Globus pallidus (tissue), 1 donor: ENCODE measurements at regions not wholly inside any gene's neighbourhood (a gene's known extent, or its start where the extent isn't known, plus 50 kb on each side); places are given as distances from the start of the nearest gene placed in this dataset.
"Not testable (repeated sequence)": the region's sequence is repeated elsewhere in the genome, so short reads cannot be mapped to it uniquely, and the experiment has no call there.

Experiments used
- DNase-seq: peaks from one replicate; pipeline ENCODE4 v3.0.0-alpha.2; 2015; ENCODE audit warnings: low spot score

DNA sequence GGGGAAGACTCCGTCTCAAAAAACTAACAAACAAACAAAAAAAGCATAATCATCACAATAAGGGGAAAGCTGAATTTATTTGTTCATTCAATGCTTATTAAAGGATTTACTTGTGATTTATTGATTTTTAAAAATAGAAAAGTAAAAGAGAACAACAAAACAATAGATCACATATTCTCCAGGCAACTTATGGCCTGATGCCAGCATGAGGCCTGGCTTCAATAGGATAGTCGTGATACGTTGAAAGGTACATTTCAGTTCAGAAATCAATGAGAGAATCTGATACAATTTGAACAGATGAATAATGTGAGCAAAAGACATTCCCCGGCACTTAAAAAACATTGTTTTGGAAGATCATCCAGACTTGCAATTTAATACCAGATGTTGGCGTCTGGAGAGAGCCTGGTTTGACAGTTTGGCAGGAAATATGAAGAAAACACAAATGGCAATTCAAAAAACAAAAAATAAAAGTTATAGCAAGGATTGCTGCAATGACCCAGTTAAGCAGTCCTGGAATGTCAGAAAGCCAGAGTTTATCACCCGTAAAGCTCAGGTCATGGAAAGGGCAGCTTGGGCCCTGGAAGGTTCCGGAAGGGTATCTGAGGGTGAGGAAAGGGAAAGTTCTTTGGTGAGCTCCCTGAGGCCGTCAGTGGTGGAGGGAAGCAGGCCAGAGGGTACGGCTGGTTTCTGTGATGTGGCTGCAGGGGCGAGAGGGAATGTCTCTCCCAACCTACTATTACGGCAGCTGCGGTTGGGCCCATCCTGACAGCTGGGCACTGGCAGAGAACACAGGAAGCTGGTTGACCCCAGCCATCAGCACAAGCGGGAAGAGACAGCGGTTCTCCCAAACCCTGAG, 230.2 kb upstream of the HES1 start:
- DNase-seq, result no peak

DNA sequence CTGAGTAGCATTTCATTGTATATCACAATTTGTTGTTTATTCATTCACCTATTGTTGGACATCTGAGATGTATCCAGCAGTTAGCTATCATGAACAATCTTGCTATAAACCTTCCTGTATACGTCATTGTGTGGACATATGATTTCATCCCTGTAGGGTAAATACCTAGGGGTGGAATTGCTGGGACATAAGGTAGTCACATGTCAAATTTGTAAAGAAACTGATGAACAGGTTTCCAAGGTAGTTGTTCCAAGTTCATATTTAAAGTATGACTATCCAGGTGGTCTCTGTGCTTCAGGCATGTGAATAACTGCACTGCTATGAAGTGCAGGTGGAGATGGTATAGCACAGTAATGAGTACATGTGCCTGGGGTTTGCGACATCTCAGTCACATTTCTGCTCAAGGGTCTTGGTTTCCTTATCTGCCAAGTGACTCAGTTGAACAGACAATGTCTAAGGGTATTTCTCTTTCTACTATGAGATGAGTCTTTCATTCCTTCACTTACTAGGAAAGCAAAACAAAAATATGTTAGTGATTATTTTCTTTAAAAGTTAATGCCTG, 229.0 kb upstream of the HES1 start:
- DNase-seq, result no peak

DNA sequence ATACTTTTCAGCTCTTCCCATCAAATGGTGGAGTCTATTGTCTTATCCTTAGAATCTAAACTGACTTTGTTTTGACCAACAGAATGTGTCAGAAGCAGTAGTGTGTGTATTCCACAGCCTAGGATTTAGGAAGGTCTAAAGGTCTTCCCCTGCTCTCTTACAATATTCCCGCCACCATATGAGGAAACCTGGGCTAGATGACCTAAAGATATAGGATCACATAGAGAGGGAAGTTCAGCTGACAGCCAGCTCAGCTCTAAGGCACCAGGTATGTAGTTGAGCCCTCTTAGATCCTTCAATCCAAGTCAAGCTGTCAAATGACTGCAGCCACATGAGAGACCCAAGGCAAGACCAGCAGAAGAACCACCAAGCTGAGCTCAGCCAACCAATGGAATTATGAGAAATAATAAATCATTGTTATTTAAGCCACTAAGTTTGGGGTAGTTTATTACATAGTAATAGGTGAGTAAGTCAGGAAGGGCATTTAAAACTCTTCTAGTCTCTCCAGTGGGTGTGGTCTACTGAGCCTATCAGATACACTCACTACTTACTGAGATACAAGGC, 227.7 kb upstream of the HES1 start:
- no peak for DNase-seq

DNA sequence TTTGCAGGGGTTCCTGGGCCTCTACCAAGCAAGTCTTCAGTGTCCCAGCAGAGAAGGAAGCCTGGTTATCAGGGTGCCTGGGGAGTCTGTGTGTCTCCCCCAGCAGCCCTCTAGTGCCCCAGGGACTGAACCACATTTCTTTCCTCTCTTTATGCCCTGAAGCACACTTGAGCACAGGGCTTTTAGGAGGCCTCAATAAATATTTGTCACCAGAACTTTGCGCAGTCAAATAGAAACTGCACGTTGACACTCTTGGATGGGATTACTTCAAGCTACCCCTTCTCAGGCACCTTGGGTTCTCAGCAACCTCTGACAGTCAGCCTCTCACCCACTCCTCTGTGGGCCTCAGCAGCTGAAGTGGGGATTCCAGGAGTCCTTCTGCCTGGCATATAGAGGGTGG, 226.6 kb upstream of the HES1 start:
- DNase-seq, result no peak

DNA sequence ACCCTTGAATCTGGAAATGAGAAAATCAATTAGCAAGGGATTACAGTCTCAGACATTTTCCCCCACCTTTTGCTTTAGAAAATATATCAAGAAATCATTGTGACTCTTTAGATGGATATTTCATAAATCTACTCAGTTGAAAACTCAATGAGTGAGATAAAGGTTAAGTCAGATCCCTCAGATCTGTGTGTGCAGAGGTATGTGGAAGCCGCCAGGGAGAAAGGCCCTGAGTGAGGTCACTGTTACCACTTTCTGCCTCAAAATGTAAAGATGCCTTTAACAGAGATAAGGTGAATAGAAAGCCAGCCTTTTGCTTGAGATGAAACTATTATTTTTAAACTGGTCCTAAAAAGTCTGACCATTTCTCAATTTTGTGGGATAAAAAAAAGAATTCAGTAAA, 225.6 kb upstream of the HES1 start:
- no peak for DNase-seq

DNA sequence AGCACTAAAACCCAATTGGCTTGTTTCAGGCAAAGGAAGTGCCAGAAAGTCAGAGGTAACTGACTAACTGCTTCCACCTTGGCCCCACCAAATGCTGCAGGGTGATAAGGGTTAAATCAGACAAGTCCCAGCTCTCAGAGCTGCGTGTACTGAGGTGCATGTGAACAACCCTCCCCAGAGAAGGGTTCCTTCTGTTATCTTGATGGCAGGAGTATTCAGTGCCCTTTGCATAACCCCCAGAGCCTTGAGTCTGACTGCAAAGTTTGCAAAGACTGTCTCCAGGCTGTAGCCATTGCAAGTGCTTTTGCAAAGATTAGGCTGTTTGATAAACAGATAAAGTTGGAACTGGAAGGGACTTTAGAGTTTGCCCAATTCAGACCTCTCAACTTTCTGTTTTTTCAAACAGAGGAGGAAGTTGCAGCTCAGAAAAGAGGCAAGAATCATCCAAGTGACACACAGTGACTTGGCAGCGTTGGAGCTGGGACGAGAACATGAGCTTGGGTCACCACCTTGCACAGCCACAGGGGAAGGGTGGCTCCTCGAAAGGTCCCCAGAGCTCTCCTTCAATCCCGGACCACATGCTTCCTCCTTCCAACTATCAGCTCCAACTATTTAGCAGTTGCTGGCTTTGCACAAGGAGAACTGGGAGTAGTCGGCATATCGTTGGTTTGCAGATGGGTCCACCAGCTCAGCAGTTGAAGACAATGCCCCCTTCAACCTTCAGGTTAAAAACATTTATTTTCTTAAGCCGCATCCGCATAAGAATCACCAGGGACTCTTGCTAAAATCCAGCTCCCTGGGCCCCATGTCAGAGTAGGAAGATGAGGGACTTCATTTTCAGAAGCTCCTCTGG, 224.8 kb upstream of the HES1 start:
- DNase-seq, result no peak

DNA sequence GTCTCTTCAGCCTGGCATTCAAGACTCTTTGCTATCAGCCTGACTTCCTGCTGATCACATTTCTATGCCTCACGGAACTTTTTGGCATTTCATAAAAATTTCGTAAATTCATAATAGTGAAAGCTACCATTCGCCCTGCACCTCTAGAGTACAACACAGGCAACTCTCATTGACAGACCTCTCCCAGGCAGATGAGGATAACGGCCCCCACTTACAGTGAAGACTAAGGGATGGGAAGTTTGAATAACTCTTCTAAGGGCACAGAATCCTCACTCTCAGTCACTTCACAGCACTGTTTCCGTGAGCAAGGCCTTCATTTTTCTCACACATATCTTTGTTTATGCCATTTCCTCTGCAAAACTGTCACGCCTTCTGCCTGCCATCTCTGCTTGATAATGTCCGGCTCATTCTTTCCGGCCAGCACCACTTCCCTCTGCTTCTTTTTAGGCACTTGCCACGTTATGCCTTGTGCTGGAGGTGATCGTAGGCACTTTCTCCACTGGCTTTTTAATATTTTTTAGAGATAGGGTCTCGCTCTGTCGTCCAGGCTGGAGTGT, 224.1 kb upstream of the HES1 start:
- DNase-seq, result no peak

DNA sequence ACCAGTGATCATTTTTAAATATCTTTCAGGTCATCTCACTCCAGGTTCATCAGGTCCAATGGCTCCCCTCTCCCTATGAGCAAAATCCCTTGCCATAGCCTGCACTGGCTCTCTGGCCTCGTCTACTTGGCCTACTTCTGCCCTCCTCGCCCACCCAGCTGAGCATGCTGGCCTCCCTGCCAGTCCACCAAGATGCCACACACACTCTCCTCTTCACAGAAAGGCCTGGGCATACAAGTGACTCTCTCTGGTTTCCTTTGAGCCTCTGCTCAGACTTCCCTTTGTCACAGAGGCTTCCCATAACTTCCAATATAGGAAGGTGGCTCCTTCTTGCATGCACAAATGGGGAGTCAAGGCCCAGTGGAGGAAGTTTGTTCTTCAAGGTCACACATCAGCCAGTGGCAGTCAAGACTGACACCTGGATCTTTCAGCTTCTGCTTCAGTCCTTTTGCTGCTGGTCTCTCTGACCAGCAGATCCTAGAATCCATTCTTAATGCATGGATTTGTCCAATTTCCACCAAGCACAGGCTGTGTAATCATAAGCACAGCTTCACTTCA, 223.2 kb upstream of the HES1 start:
- DNase-seq, result no peak

DNA sequence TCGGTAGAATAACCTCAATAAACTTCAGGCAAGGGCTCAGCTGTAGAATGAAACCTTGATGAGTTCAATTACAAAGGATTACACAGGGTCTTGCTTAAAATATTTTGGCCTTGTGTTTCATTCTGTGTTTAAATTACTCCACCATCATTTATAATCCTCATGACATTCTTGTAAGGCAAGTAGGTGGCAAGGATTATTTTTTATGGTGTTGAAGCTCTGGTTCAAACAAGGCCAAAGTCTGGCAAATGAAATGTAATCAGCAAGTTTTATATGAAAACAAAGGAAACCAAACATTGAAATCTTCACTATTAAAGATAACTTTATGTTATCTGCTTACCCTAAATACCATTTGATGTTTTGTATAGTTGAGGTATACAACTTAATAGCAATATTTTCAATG, 221.3 kb upstream of the HES1 start:
- DNase-seq, result no peak

DNA sequence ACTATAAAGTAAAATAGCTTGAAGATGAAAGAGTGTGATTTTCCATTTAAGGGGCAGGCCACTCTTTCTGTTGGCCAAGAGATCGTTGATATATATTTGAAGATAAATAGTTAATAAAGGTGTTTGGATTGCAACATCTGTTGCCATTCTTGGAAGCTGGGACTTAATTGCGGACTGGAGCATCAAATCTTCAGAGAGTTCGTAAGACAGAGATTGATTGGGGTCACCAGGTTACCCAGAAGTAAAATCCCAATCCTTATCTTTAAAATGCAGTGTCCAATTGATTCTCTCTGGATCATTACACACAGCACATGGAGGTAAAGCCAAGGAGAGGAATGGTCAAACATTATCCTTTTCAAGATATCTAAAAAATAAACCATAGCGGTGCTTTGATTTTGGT, 220.8 kb upstream of the HES1 start:
- DNase-seq, result no peak

DNA sequence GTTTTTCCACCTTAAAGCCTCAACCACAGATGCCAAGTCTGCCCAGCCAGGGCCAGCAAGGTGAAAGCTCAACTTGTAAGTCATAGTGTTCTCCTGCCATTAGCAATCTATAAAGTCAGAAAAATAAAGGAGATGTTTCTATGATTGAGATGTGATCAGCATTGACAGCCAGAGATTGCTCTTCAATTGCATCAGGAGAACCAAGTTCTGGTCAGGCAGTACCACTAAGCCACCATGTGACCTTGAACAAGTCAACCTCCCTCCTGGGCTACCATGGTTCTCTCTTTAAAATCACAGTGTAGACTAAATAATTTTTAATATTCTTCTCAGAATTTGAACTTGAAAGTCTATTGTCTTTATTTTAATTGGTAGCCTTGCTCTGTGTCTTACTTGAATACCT, 220.3 kb upstream of the HES1 start:
- DNase-seq, result no peak

DNA sequence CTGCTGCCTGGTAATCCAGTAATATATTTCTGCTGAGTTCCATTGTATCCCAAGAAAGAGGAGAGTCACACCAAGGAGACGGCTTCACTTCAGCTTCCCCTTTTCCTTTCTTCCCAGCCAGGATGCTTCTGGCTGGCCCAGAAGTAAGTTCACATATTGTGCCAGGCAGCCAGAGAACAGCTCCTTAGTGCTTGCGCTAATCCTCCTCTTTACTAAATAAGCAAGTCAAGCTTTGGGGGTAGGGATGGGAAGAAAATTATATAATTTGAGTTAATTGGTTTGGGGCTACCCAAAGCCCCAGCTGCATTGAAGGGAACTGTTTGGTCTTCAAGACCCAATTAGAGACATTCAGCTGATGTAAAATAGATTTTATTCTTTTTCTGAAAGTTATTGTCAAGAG, 218.8 kb upstream of the HES1 start:
- peak; percentile 14 for DNase-seq

DNA sequence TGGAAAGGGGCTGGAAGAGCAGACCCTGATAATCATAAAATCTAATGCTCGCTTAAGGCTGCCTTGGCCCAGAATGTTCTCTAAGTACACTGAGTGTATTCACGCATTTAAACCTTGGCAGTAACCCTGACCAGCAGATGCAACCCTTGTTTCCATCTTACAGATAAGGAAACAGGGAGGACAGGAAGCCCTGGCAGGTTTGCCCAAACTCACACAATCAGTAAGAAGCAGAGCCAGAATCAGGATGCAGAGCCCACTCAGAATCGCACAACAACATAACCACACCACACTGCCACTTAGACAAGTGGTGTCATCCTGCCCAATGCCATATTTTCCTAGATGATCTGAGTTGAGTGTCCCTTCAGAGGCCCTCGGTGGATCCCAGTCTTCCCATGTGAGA, 214.5 kb upstream of the HES1 start:
- no peak for DNase-seq

DNA sequence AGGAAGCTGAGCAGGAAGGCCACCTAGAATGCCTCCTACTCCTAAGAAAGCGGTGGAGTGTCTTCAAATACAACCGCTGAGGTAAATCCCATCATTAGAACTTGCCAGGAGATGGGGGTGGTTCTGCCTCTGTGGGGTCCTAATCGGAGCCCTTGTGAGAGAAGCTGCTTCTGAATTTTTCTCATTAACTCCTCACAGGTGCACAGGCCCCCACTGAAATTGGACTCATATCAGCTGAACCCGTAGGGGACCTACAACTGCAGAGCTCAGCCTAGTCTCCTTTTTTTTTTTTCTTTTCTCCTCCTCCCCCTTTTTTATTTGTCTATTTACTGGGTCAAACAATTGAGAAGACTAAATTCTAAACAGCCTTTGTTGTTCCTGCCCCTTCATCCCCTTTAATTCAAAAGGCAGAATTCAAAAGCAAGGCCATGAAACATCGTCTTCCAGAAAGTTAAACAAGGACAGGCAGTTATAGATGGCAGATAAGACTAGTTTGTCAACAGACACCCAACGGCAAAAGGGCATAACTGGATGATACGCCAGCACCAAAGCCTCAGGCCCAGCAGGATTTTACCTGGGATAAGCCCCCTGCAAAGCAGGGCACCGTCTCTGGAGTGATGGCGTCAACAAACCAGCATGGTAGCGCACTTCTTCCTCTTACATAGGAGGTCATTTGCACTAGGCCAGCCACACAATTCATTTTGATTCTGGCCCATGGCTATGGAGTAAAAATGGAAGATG, 213.7 kb upstream of the HES1 start:
- DNase-seq, result no peak

DNA sequence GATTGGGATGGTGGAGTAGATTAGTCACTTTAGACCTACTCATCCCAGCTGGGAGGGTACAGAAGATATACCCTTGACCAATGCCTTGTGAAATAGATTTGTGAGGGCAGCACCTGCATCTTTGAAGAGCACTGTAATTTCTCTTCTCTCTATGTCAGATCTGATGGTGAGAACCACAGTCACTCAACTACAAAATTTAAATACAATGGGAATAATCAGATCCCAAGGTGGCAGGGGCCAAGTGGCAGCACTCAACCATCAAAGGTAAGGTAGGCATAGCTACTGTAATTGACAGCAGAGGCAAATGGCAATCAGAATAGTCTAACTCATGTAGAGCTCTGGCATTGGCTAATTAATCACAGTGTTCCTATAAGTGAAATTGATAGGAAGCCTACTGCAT, 212.0 kb upstream of the HES1 start:
- not testable (repeated sequence) for DNase-seq

DNA sequence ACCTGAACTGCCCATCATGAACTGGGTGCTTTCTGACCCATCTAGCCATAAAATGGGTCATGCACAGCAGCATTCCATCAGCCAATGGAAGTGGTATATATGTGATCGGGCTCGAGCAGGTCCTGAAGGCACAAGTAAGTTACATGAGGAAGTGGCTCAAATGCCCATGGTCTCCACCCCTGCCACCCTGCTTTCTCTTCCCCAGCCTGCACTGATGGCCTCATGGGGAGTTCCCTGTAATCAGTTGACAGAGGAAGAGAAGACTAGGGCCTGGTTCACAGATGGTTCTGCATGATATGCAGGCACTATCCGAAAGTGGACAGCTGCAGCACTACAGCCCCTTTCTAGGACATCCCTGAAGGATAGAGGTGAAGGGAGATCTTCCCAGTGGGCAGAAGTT, 209.9 kb upstream of the HES1 start:
- DNase-seq, result peak; percentile 16

DNA sequence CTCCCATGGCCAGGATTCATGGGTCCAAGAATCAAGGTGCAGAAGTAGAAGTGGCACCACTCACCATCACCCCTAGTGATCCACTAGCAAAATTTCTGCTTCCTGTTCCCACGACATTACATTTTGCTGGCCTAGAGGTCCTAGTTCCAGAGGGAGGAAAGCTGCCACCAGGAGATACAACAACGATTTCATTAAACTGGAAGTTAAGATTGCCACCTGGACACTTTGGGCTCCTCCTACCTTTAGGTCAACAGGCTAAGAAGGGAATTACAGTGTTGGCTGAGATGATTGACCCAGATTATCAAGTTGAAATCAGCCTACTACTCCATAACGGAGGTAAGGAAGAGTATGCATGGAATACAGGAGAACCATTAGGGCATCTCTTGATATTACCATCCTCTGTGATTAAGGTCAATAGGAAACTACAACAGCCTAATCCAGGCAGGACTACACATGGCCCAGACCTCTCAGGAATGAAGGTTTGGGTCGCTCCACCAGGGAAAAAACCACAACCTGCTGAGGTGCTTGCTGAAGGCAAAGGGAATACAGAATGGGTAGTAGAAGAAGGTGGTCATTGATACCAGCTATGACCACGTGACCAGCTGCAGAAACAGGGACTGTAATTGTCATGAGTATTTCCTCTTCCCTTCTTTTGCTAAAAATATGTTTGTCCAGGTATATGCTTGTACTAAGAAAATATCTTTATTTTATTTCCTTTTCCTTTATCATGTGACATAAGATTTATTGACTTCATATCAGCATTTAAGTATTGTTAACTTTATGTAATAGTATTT, 208.3 kb upstream of the HES1 start:
- not testable (repeated sequence) for DNase-seq

DNA sequence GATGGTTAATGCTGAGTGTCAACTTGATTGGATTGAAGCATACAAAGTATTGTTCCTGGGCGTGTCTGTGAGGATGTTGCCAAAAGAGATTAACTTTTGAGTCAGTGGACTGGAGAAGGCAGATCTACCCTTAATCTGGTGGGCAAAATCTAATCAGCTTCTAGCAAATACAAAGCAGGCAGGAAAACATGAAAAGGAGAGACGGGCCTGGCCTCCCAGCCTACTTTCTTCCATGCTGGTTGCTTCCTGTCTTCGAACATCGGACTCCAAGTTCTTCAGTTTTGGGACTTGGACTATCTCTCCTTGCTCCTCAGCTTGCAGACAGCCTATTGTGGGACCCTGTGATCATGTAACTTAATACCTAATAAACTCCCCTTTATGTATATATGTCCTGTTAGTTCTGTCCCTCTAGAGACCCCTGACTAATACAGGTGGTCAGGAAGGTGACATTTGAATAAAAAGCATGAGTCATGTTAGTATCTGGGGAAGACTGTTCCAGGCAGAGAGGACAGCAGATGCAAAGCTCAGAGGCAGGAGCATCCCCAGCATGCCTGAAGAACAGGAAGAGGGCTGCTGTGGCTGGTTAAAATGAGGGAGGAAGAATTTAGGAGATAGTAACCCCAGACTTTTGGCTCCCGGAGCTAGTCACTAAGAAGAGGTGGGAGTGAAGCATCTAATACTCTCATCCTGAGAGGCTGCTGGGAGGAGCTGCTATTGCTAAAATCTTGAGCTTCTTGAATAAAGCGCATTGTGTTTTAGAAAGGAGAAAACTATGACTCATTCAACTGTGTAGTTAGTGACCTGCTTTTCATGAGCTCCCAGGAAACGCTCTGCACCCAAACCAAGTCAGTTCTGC, 207.4 kb upstream of the HES1 start:
- peak; percentile 6 for DNase-seq

DNA sequence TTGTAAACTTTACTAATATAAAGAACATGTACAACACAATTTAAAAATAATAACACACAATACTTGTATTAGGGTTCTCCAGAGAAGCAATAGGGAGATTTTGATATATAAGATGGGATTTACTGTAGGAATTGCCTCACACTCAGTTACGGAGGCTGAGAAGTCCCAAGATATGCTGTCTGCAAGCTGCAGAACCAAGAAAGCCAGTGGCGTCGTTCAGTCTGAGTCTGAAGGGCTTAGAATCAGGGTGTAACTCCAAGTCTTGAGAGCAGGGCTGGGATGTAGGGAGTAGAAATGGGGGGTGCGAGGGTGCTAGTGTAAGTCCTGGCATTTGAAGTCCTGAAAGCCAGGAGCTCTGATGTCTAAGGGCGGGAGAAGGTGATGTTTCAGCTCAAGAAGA, 206.6 kb upstream of the HES1 start:
- DNase-seq, result no peak
